HG02759 (cell line): ENCODE measurements at regions not wholly inside any gene's neighbourhood (a gene's known extent, or its start where the extent isn't known, plus 50 kb on each side); places are given as distances from the start of the nearest gene placed in this dataset.

Source experiments
- ATAC-seq: cut with Tn5 transposase; IDR thresholded peaks from one replicate; pipeline ENCODE4 v1.9.1; 2021; ENCODE audit warnings: mild to moderate bottlenecking, moderate library complexity; ENCODE audit not compliant: unreplicated experiment

DNA sequence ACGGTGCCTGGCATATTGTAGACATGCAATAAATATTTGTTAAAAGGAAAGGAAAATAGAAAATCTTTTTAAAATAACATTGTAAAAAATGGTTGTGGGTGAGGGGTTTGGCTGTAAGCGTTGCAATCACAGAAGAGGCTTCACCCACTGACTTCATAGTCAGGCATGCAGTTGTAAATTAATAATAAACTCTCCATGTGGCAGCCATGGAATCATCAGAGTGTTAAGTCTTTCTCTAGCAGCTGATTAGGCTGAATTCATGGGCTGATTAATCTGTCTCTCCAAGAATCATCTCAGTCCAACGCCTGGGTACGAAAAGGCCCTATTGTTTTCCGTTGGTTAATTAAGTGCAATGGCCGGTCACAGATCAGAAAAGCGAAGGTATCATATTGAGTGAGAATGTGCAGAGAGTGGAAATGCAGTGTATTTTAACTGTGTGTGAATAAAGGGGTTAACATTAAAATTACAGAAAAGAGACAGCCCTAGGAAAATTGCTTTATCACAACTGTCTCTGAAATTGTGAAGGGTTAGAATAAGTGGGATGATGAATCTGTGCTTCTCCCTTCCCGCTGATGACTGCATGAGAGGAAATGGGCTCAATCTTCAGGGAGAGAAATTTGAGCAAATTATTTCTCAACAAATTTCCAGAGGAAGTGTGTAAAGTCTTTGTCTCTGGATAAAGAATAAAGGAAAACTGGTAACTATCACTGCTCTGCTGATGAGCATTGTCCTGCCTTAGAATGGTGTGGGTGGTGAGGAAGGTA is 269.0 kb downstream of the FAM76B start:
- no peak for ATAC-seq

DNA sequence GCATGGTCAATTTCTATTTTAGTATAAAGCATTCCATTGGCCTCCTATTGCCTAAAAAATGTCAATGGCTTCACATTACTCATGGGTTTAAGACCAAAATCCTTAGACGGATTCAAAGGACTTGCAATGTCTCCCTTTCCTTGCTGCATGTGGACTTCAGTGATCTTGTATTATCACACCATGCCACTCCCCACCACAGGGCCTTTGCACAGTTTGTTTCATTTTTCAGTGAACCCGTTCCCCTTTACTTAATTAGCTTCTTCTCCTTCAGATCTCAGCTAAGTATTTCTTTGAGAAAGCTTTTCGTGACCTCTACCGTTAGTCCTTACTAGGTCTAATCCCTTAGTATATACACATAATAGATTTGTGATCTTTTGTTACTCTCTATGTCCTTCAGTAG is 269.7 kb downstream of the FAM76B start:
- ATAC-seq, result no peak

DNA sequence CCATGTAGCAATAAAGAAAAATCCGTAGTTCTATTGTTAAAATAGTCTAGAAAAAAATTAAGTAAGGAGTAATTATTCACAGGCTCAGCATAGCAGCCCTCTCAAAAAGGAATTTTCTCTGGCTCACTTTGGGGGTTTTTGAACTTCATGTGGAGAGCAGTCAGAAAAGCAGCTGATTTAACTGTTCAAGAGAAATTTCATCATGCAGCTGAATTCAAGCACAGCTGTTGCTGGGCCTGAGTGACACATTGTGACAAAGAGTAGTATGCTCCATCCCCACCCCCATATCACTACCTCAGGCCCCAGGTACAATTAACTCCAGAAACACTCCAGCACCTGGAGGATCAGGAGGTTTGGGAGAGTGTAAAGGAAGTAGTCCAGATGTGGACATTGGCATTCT is 272.1 kb downstream of the FAM76B start:
- ATAC-seq, result no peak

DNA sequence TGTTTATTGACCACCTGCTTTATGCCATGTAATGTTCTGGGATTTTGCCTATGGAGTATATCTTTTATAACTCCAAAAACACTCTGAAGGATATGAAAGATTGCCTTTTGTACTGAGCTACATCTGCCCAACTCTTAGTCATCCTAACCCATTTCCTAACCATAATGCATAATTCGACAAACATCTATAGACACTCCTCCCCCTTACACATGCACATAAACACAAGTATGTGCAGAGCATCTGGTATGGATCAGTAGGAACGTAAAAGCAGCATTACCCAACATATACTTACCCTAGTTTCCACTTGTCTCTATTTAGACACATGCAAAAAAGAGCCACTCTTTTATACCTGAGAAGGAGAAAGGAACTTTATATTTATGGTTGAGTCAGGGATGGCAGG is 272.8 kb downstream of the FAM76B start:
- ATAC-seq, result no peak

- no peak for ATAC-seq
Measured at GRCh38 chr11:95516175-95516574, 273.4 kb downstream of the FAM76B start.

DNA sequence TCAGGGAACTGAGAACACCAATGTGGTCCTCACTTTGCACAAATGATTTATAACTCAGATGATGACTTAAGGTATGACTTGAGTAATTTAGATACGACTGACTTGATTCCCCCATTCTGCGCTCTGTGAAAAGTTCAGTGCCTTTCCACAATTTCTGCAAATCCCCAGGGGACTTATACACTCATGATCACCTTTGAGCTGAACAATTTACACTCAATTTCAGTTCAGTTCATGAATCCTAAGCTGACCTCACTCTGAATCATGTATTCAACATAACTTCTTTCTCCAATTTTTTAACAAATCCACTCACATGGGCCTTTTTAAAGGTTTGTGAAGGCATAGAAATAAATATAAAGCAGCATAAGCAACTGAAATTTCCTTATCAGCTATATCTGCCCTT is 274.2 kb downstream of the FAM76B start:
- ATAC-seq, result no peak

GRCh38 chr11:95514416-95515110 is 275.0 kb downstream of the FAM76B start:
- ATAC-seq, result no peak

DNA sequence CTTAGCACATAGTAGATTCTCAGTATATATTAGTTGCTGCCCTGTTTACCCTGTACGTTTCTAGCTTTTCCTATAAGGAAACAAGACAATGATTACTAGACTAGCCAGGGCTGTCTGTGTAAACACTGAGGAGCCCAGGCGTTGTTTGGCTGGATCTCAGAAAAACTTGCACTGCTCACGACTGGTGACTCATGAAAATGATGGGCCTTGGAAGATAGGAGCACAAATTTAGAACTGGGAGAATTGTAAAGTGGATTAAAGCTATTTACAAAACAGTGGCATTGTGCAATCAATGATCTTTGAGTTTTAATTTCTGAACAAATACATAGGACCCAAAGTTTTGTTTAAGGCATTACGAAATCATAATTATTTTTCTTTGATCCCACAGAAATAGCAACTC is 276.9 kb downstream of the FAM76B start:
- ATAC-seq, result no peak

GRCh38 chr11:95512177-95512576 is 277.4 kb downstream of the FAM76B start:
- ATAC-seq, result no peak

- no peak for ATAC-seq
Measured at GRCh38 chr11:95508219-95508890, 277.4 kb upstream of the SESN3 start.

- no peak for ATAC-seq
Measured at GRCh38 chr11:95507794-95508193, 276.8 kb upstream of the SESN3 start.

- ATAC-seq, result no peak
Measured at GRCh38 chr11:95506777-95507176, 275.8 kb upstream of the SESN3 start.

DNA sequence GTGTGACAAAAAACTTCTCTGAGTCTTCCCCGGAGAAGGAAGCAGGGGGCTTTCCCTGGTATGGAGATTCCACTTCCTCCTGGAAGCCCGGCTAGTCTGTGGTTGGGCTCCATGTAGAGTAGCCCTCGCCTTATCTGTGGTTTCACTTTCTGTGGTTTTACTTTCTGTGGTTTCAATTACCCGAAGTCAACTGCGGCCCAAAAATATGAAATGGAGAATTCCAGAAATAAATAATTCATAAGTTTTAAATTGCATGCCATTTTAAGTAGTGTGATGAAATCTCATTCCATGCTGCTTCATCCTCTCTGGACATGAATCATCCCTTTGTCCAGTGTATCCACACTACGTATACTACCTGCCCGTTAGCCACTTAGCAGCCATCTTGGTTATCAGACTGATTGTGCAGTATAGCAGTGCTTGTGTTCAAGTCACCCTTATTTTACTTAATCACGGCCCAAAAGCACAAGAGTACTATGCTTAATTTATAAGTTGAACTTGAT is 275.0 kb upstream of the SESN3 start:
- ATAC-seq, result no peak

GRCh38 chr11:95503047-95503446 is 272.0 kb upstream of the SESN3 start:
- no peak for ATAC-seq

DNA sequence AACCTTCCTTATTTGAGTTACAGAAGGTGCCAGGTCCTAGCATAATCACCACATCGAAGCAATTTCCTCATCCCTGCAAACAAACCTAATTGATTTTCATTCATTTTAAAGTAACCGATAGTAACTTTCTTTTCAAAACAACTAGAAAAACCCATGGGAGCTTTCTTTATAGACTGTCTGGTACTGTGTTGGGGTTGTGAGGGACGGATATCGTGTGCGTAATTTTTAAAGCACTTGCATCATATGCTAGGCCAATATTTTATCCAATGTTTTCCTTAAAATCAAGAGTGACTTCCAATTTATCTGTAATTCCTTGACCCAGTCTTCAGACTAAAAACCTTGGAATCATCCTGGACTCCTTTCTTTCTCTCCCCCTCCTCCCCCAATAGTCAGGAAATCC is 271.5 kb upstream of the SESN3 start:
- no peak for ATAC-seq

DNA sequence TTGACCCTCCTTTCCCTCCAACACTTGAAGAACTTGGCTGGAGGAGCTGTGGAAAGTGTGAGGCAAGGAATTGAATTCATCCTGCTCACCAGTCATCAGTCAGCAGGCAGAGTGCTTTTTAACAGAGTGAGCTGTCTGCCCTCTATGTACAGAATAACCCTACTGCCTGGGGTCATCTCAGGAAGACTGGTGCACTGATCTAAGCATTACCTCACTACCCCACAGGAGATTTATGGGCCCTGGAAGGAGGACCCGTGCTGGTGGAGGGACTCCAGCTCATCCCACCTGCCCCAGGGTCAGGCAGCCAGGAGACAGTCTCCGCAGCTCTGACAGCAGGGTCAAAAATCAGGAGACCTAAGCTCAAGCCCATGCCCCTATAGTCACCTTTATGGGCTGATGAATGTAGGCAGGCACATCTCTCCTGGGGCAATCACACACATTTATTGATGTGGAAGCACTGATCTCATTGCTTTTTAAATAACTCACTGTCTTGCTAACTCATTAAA is 270.8 kb upstream of the SESN3 start:
- no peak for ATAC-seq

DNA sequence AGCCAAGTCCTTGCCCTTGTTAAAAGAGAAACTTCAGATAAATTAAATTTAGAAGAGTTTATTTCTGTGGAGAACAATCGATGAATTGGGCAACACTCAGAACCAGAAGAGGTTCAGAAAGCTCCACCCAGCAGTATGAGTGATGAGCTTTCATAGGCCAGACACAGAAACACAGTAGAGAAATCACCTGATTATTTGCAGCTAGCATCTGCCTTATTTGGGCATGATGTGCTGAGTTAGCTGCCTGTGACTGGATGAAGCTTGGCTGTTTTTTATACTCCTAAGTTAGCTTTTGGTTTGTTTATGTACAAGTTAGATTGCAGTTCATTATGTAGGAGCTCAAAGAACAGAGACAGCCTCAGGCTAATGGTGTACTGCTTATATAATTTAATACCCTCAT is 269.5 kb upstream of the SESN3 start:
- no peak for ATAC-seq

DNA sequence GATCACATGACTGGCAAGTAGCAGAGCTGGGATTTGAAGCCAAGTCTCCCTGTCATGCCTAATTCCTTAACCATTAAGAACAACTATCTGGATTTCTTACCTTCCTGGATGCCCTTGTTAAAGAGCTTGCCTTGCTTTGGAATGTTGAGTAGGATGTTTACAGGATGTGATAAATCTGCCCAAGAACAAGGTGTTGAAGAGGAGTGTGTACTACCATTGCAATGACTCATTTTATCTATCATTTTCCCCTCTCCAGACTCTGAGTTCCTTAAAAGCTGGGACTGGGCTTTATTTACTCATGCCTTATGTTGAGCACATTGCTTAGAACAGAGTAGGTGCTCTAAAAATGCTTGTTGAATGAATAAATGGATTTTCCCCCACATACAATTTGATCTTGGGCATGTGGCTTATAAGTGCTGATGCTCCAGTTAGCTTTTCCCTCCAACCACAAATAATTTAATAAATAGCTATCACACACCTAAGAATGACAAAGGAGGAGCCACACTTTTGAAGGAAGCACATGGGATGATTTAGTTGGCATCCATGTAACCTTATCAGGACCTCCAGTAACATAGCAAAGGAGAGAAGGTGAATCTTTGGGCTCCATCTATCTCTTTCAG is 268.6 kb upstream of the SESN3 start:
- no peak for ATAC-seq

DNA sequence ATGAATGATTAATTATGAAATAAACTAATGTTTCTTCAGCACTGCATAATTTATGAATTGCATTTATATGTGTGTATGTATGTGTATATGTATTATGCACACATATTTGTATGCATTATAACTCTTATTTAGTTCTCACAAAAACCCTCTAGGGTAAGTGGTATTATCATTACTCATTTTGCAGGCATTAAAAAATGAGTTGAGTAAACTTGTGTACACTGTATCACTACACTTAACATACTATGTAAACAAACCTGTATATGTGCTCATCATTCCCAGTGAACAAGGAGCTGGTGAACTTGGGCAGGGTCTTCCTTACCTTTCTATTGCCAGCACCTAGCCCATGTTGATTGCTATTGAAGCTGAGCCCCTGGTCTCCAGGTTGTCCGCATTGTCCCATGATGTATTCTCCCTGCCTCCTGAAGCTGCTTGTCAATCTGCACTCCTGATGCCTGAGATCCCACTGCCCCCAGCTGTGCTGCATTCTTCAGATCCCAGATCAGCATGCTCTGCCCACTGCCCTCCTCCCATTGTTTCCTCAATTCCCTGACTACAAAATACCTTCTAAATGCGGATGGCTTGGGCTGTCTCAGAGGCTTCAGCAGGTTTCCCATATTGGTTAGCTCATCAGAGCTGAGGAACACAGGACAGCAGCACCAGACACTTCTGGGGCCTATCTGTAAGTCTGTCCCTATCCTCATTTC is 267.9 kb upstream of the SESN3 start:
- ATAC-seq, result no peak

GRCh38 chr11:95496901-95497300 is 265.9 kb upstream of the SESN3 start:
- ATAC-seq, result no peak

DNA sequence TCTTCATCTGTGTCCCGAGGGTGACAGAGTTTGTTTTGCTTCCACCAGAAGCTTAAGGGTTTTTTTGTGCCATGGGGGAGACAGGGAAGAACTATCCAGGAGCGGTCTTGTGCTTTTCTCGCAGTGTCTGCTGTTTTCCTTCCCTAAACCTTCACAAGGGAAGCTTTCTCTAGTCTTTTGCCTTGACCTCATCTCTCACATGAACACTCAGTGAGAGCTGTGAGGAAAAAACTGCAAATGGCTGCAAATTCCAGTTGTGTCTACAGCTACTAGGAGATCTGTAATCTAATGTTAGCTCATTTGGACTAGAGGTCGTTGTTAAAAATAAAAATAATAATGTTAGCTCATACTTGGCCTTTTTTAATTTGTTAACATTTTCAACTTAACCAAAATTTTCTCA is 264.7 kb upstream of the SESN3 start:
- ATAC-seq, result no peak
